Neural progenitor cell (in vitro differentiated cells): ENCODE measurements at regions not wholly inside any gene's neighbourhood (a gene's known extent, or its start where the extent isn't known, plus 50 kb on each side); places are given as distances from the start of the nearest gene placed in this dataset.

Experiments used
- DNase-seq: peaks from one replicate; pipeline ENCODE4 v3.0.0-alpha.2; 2016; ENCODE audit warnings: low spot score
- H2AFZ ChIP-seq: fragments of 200-600 bp; sonication (generic); replicated peaks from 2 replicates; pipeline ENCODE4 v1.6.1; 2016; ENCODE audit warnings: antibody characterized with exemption
- H3F3A ChIP-seq: fragments of 200-600 bp; sonication (generic); 2 replicates; pipeline ENCODE4 v1.6.1; 2016; ENCODE audit warnings: antibody characterized with exemption, low read depth
- H3K27ac ChIP-seq: fragments of 200-600 bp; sonication (generic); 2 replicates; pipeline ENCODE4 v1.5.1; 2016; ENCODE audit warnings: mild to moderate bottlenecking
- H3K27me3 ChIP-seq: fragments of 200-600 bp; sonication (generic); 2 replicates; pipeline ENCODE4 v1.6.1; 2016; ENCODE audit warnings: mild to moderate bottlenecking, moderate library complexity
- H3K36me3 ChIP-seq: fragments of 200-600 bp; sonication (generic); 2 replicates; pipeline ENCODE4 v1.5.1; 2016
- H3K4me1 ChIP-seq: fragments of 200-600 bp; sonication (generic); 2 replicates; pipeline ENCODE4 v1.6.1; 2016; ENCODE audit warnings: mixed run types
- H3K4me2 ChIP-seq: fragments of 200-600 bp; sonication (generic); 2 replicates; pipeline ENCODE4 v1.6.1; 2016
- H3K4me3 ChIP-seq: fragments of 200-600 bp; sonication (generic); 2 replicates; pipeline ENCODE4 v1.5.1; 2016
- H3K79me2 ChIP-seq: fragments of 200-600 bp; sonication (generic); 2 replicates; pipeline ENCODE4 v1.6.1; 2016; ENCODE audit warnings: low read depth
- H3K9ac ChIP-seq: fragments of 200-600 bp; sonication (generic); 2 replicates; pipeline ENCODE4 v1.6.1; 2016
- H3K9me3 ChIP-seq: fragments of 200-600 bp; sonication (generic); 2 replicates; pipeline ENCODE4 v1.5.1; 2016; ENCODE audit warnings: low read depth
- H4K20me1 ChIP-seq: fragments of 200-600 bp; sonication (generic); 2 replicates; pipeline ENCODE4 v1.6.1; 2016; ENCODE audit warnings: low read depth
- H3K27ac Mint-ChIP-seq: 3 replicates; pipeline ENCODE4 v1.8.0; 2021; ENCODE audit warnings: mixed read lengths
- H3K27me3 Mint-ChIP-seq: 2 replicates; pipeline ENCODE4 v1.8.0; 2022; ENCODE audit warnings: low read depth, mild to moderate bottlenecking, inconsistent platforms, moderate library complexity, mixed read lengths; ENCODE audit not compliant: insufficient read depth
- H3K36me3 Mint-ChIP-seq: 3 replicates; pipeline ENCODE4 v1.8.0; 2021; ENCODE audit warnings: mixed read lengths
- H3K4me1 Mint-ChIP-seq: 3 replicates; pipeline ENCODE4 v1.8.0; 2021; ENCODE audit warnings: mixed read lengths
- H3K4me3 Mint-ChIP-seq: 3 replicates; pipeline ENCODE4 v1.8.0; 2021; ENCODE audit warnings: mild to moderate bottlenecking, moderate library complexity, mixed read lengths
- H3K9me3 Mint-ChIP-seq: 3 replicates; pipeline ENCODE4 v1.8.0; 2020; ENCODE audit warnings: mixed read lengths
- EZH2 ChIP-seq: fragments of 200-600 bp; sonication (generic); IDR thresholded peaks from 2 replicates; pipeline ENCODE4 v1.6.1; 2017; ENCODE audit warnings: antibody characterized with exemption, mild to moderate bottlenecking, moderate library complexity
- EZH2phosphoT487 ChIP-seq: fragments of 200-600 bp; sonication (generic); IDR thresholded peaks from 2 replicates; pipeline ENCODE4 v1.6.1; 2017; ENCODE audit warnings: antibody characterized with exemption
- TF ChIP-seq, protein P1 (sequence below): fragments of 200-600 bp; sonication (generic); IDR thresholded peaks from 2 replicates; pipeline ENCODE4 v1.5.1; 2017; ENCODE audit warnings: antibody characterized with exemption, mild to moderate bottlenecking

- Histone ChIP-seq H3K79me2 (no peaks in the 10 kb centered on the region), H3K27me3 (no peaks in the 10 kb centered on the region), H2AFZ (peak overlapping the region; percentile 75), H3K4me3 (no peak overlapping the region), H3F3A (no peaks in the 10 kb centered on the region), H3K9me3 (no peaks in the 10 kb centered on the region), H3K27ac (no peak overlapping the region), H3K4me2 (no peak overlapping the region), H3K36me3 (no peaks in the 10 kb centered on the region), H3K9ac (no peak overlapping the region), H3K4me1 (no peaks in the 10 kb centered on the region), H4K20me1 (no peaks in the 10 kb centered on the region)
- H3K36me3 Mint-ChIP-seq, result no peaks in the 10 kb centered on the region
- no peaks in the 10 kb centered on the region for H3K27me3 Mint-ChIP-seq
- DNase-seq, result peak; percentile 76
- TF ChIP-seq EZH2phosphoT487, result no peak
- no peak for TF ChIP-seq EZH2
- TF ChIP-seq, protein P1, sequence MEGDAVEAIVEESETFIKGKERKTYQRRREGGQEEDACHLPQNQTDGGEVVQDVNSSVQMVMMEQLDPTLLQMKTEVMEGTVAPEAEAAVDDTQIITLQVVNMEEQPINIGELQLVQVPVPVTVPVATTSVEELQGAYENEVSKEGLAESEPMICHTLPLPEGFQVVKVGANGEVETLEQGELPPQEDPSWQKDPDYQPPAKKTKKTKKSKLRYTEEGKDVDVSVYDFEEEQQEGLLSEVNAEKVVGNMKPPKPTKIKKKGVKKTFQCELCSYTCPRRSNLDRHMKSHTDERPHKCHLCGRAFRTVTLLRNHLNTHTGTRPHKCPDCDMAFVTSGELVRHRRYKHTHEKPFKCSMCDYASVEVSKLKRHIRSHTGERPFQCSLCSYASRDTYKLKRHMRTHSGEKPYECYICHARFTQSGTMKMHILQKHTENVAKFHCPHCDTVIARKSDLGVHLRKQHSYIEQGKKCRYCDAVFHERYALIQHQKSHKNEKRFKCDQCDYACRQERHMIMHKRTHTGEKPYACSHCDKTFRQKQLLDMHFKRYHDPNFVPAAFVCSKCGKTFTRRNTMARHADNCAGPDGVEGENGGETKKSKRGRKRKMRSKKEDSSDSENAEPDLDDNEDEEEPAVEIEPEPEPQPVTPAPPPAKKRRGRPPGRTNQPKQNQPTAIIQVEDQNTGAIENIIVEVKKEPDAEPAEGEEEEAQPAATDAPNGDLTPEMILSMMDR, result peak; percentile 91
- no peak overlapping the region for H3K4me3 Mint-ChIP-seq
- H3K27ac Mint-ChIP-seq, result no peak overlapping the region
- peaks cover 2% of the 10 kb centered on the region for H3K4me1 Mint-ChIP-seq
- H3K9me3 Mint-ChIP-seq, result peaks cover 4% of the 10 kb centered on the region
Measured at GRCh38 chr4:132642016-132642817, 506.9 kb upstream of the PCDH10 start.

- Histone ChIP-seq H3K27me3 (no peaks in the 10 kb centered on the region), H3K36me3 (no peaks in the 10 kb centered on the region), H3K4me2 (no peak overlapping the region), H2AFZ (no peak overlapping the region), H3K9ac (no peak overlapping the region), H3K79me2 (no peaks in the 10 kb centered on the region), H3K4me3 (no peak overlapping the region), H3K27ac (no peak overlapping the region), H4K20me1 (no peaks in the 10 kb centered on the region), H3K4me1 (no peaks in the 10 kb centered on the region), H3F3A (no peaks in the 10 kb centered on the region), H3K9me3 (no peaks in the 10 kb centered on the region)
- no peak for DNase-seq
- Mint-ChIP-seq H3K36me3 (no peaks in the 10 kb centered on the region), H3K27ac (no peak overlapping the region), H3K4me3 (no peak overlapping the region), H3K4me1 (peaks cover 4% of the 10 kb centered on the region), H3K9me3 (no peaks in the 10 kb centered on the region), H3K27me3 (no peaks in the 10 kb centered on the region)
- TF ChIP-seq EZH2phosphoT487, result no peak
Measured at GRCh38 chr4:132646186-132646585, 502.9 kb upstream of the PCDH10 start.

DNA sequence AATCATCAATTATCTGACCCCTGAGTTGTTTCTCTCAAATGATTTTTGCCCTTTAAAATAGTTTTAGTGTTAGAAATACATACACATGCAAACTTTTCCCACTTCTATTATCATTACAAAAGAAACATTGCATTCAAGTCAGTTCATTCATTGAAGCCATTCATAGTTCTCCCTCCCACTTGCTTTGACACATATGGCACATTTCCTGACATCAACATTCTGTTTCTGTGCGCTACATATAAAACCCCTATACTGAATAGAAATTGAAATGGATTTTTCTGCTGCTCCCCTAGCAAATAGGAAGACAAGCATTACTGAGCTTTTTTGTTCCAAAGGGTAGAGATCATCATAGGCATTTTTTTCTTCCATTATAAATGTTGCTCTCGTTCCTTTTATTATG, 497.9 kb upstream of the PCDH10 start:
- Mint-ChIP-seq H3K4me1 (peaks cover 4% of the 10 kb centered on the region), H3K27ac (no peak overlapping the region)
- H3K4me3 ChIP-seq, result no peak overlapping the region

More for the DNA sequence above, 497.9 kb upstream of the PCDH10 start:
- Histone ChIP-seq H3K4me1 (no peaks in the 10 kb centered on the region), H3K4me2 (no peak overlapping the region), H2AFZ (no peak overlapping the region), H3F3A (no peaks in the 10 kb centered on the region), H4K20me1 (no peaks in the 10 kb centered on the region), H3K36me3 (no peaks in the 10 kb centered on the region), H3K9me3 (no peaks in the 10 kb centered on the region), H3K9ac (no peak overlapping the region), H3K79me2 (no peaks in the 10 kb centered on the region), H3K27ac (no peak overlapping the region), H3K27me3 (no peaks in the 10 kb centered on the region)
- no peaks in the 10 kb centered on the region for H3K27me3 Mint-ChIP-seq
- TF ChIP-seq EZH2 (no peak), EZH2phosphoT487 (no peak)
- TF ChIP-seq, protein P1, result no peak
- no peaks in the 10 kb centered on the region for H3K36me3 Mint-ChIP-seq
- peaks cover 5% of the 10 kb centered on the region for H3K9me3 Mint-ChIP-seq
- H3K4me3 Mint-ChIP-seq, result no peak overlapping the region
- no peak for DNase-seq
